ENCODE measurements at regions not wholly inside any gene's neighbourhood (a gene's known extent, or its start where the extent isn't known, plus 50 kb on each side); places are given as distances from the start of the nearest gene placed in this dataset.

GRCh38 chr3:53997476-53997875 is 105.8 kb upstream of the SELENOK start:
- TF ChIP-seq EP300 (IDR thresholded peaks at IDR 0.05) (no peak), POLR2A (IDR thresholded peaks at IDR 0.05) (no peak)
- TF ChIP-seq, protein P1, sequence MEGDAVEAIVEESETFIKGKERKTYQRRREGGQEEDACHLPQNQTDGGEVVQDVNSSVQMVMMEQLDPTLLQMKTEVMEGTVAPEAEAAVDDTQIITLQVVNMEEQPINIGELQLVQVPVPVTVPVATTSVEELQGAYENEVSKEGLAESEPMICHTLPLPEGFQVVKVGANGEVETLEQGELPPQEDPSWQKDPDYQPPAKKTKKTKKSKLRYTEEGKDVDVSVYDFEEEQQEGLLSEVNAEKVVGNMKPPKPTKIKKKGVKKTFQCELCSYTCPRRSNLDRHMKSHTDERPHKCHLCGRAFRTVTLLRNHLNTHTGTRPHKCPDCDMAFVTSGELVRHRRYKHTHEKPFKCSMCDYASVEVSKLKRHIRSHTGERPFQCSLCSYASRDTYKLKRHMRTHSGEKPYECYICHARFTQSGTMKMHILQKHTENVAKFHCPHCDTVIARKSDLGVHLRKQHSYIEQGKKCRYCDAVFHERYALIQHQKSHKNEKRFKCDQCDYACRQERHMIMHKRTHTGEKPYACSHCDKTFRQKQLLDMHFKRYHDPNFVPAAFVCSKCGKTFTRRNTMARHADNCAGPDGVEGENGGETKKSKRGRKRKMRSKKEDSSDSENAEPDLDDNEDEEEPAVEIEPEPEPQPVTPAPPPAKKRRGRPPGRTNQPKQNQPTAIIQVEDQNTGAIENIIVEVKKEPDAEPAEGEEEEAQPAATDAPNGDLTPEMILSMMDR (IDR thresholded peaks at IDR 0.05), result no peak
- no peak overlapping the region for H3K4me3 ChIP-seq
- no peak for DNase-seq
- H3K36me3 ChIP-seq, result no peaks in the 10 kb centered on the region
- H3K9me3 ChIP-seq, result no peaks in the 10 kb centered on the region
- intact Hi-C loops (cut with DNase I), result no loop called here
- H3K27me3 ChIP-seq, result no peaks in the 10 kb centered on the region
- H3K27ac ChIP-seq, result no peak overlapping the region
- H3K4me1 ChIP-seq (ENCODE audit: insufficient read depth), result no peaks in the 10 kb centered on the region
- WGBS, 3 donors, result 40 to 58% (median 50%) methylated on average over 4 of the region's 4 CpGs

GRCh38 chr3:53996141-53996874 is 104.6 kb upstream of the SELENOK start:
- Histone ChIP-seq H3K27ac (no peak overlapping the region), H3K27me3 (no peaks in the 10 kb centered on the region), H3K4me1 (ENCODE audit: insufficient read depth) (no peaks in the 10 kb centered on the region), H3K4me3 (no peak overlapping the region), H3K36me3 (no peaks in the 10 kb centered on the region), H3K9me3 (no peaks in the 10 kb centered on the region)
- no peak for DNase-seq
- intact Hi-C loops (cut with DNase I), result no loop called here
- WGBS, 3 donors, result 88 to 93% (median 89%) methylated on average over 7 of the region's 7 CpGs
- no peak for TF ChIP-seq EP300 (IDR thresholded peaks at IDR 0.05)

DNA sequence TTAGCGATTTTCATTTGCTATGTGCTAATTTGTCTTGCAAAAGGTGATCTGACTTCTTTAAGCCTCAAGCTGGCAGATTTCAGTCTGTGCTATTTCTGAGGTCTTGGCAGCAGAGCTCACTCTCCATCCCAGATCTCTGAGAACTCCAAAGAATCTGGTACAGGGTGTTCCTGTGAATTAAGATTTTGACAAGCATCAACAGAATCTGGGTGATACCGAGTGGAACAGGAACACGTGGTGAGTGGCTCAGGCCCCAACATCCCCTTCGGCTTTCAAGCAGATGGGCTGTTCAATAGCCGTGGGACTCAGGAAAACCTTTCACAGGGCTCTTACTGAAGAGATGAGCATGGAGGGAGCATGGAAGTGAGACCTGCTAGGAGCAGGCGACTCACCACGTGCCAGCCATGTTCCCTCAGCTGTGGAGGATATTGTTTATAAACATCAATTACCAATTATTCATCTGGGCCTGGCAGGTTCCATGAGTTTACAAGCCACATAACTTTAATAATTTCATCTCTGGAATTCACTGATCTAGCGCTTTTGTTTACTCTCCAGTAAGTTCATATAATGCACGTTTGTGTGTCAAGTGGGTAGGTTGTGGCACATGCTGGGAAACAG is 103.4 kb upstream of the SELENOK start:
- Histone ChIP-seq H3K36me3 (no peaks in the 10 kb centered on the region), H3K4me1 (ENCODE audit: insufficient read depth) (no peaks in the 10 kb centered on the region), H3K4me3 (no peak overlapping the region), H3K27me3 (no peaks in the 10 kb centered on the region), H3K27ac (no peak overlapping the region), H3K9me3 (no peaks in the 10 kb centered on the region)
- DNase-seq, result no peak
- 64 to 71% (median 69%) methylated on average over 9 of the region's 9 CpGs for WGBS, 3 donors
- intact Hi-C loops (cut with DNase I), result no loop called here
- TF ChIP-seq EP300 (IDR thresholded peaks at IDR 0.05), result no peak
- TF ChIP-seq, protein P1 (IDR thresholded peaks at IDR 0.05), result no peak
- no peak for TF ChIP-seq POLR2A (IDR thresholded peaks at IDR 0.05)

DNA sequence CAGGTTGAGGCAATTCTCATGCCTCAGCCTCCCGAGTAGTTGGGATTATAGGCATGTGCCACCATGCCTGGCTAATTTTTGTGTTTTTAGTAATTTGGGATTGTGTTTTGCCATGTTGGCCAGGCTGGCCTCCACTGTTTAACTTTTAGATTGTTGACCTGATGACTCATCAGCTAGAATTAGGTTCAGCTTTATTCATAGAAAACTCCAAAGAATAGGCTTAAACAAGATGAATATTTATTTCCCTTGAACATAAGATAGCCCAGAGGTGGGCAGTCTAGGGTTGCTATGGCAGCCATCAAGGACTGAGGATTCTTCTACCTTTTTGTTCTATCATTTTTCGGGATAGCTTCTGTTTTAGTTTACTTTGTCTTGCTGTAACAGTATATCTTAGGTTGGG is 99.6 kb upstream of the SELENOK start:
- H3K9me3 ChIP-seq, result no peaks in the 10 kb centered on the region
- no peak overlapping the region for H3K27ac ChIP-seq
- no peaks in the 10 kb centered on the region for H3K4me1 ChIP-seq (ENCODE audit: insufficient read depth)
- no peaks in the 10 kb centered on the region for H3K36me3 ChIP-seq
- TF ChIP-seq POLR2A (IDR thresholded peaks at IDR 0.05) (no peak), EP300 (IDR thresholded peaks at IDR 0.05) (no peak)
- TF ChIP-seq, protein P1 (IDR thresholded peaks at IDR 0.05), result no peak
- H3K4me3 ChIP-seq, result no peak overlapping the region
- WGBS, 3 donors, result 54 to 90% (median 81%) methylated on average over 2 of the region's 2 CpGs
- no peak for DNase-seq
- intact Hi-C loops (cut with DNase I), result no loop called here
- no peaks in the 10 kb centered on the region for H3K27me3 ChIP-seq

DNA sequence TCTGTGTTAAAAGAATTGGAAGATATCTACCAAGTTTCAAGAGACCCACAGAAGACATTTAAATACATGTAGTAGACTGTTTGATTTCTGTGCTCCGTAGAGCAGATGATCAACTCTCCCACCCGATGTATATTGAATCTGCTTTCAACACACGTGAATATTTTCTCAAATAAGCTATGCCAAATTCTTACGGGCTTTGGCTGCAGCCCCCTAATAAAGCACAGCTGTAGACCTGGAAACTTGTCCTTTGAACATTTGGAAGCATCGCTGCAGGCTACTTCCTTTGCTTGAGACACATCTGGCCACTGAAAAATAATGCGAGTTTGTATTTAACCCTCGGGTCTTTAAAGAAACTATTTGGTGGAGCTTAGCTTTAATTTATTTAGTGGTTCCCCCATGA is 98.3 kb upstream of the SELENOK start:
- no peaks in the 10 kb centered on the region for H3K4me1 ChIP-seq (ENCODE audit: insufficient read depth)
- no peak for DNase-seq
- intact Hi-C loops (cut with DNase I), result no loop called here
- no peaks in the 10 kb centered on the region for H3K27me3 ChIP-seq
- H3K9me3 ChIP-seq, result no peaks in the 10 kb centered on the region
- H3K4me3 ChIP-seq, result no peak overlapping the region
- H3K27ac ChIP-seq, result no peak overlapping the region
- no peak for TF ChIP-seq EP300 (IDR thresholded peaks at IDR 0.05)
- no peak for TF ChIP-seq POLR2A (IDR thresholded peaks at IDR 0.05)
- TF ChIP-seq, protein P1 (IDR thresholded peaks at IDR 0.05), result no peak
- no peaks in the 10 kb centered on the region for H3K36me3 ChIP-seq
- 12 to 20% (median 18%) methylated on average over 7 of the region's 7 CpGs for WGBS, 3 donors
